Liver (tissue), 8 donors: ENCODE measurements at regions not wholly inside any gene's neighbourhood (a gene's known extent, or its start where the extent isn't known, plus 50 kb on each side); places are given as distances from the start of the nearest gene placed in this dataset.

Experiments
- DNase-seq: peaks from one replicate; pipeline ENCODE4 v3.0.0-alpha.2; 2017; ENCODE audit warnings: low spot score
- H3K27ac ChIP-seq, 2 donors: one replicate each; pipeline ENCODE4 v1.7.0; 2013; ENCODE audit warnings: inconsistent platforms in 2 of 2, low read length in 2 of 2, control low read depth in 1 of 2, low read depth in 1 of 2, mild to moderate bottlenecking in 1 of 2
- H3K27me3 ChIP-seq, 4 donors: one replicate each; pipeline versions ENCODE4 v1.6.1 to v1.7.0; 2013; ENCODE audit warnings: low read length in 3 of 4, inconsistent platforms in 1 of 4, mild to moderate bottlenecking in 1 of 4, moderate library complexity in 1 of 4; ENCODE audit not compliant: control insufficient read depth in 4 of 4, insufficient read depth in 4 of 4
- H3K36me3 ChIP-seq, 4 donors: one replicate each; pipeline versions ENCODE4 v1.6.1 to v1.7.0; 2013; ENCODE audit warnings: low read length in 3 of 4, mild to moderate bottlenecking in 3 of 4, low read depth in 1 of 4, moderate library complexity in 1 of 4; ENCODE audit not compliant: control insufficient read depth in 4 of 4, insufficient read depth in 3 of 4
- H3K4me1 ChIP-seq, 4 donors: one replicate each; pipeline versions ENCODE4 v1.6.1 to v1.7.0; 2013; ENCODE audit warnings: low read length in 3 of 4, mild to moderate bottlenecking in 3 of 4, moderate library complexity in 1 of 4; ENCODE audit not compliant: control insufficient read depth in 4 of 4, insufficient read depth in 4 of 4
- H3K4me3 ChIP-seq, 3 donors: one replicate each; pipeline versions ENCODE4 v1.6.1 to v1.7.0; 2013; ENCODE audit warnings: low read length in 3 of 3, control low read depth in 1 of 3, low read depth in 1 of 3, mild to moderate bottlenecking in 1 of 3
- H3K9ac ChIP-seq, 2 donors: one replicate each; pipeline ENCODE4 v1.7.0; 2013; ENCODE audit warnings: low read length in 2 of 2, mild to moderate bottlenecking in 2 of 2, moderate library complexity in 2 of 2, control low read depth in 1 of 2, low read depth in 1 of 2
- H3K9me3 ChIP-seq, 4 donors: one replicate each; pipeline versions ENCODE4 v1.6.1 to v1.7.0; 2013; ENCODE audit warnings: low read length in 3 of 4; ENCODE audit not compliant: control insufficient read depth in 4 of 4
- ATF3 ChIP-seq: IDR thresholded peaks from 2 replicates; pipeline ENCODE4 v1.6.1; 2016; ENCODE audit warnings: antibody characterized with exemption
- CTCF ChIP-seq: fragments of 150-350 bp; IDR thresholded peaks from 2 replicates; pipeline ENCODE4 v1.5.1; 2017; ENCODE audit warnings: improper control_type of control experiment, low read depth, low read length; ENCODE audit not compliant: missing input control
- EGR1 ChIP-seq, 2 donors: IDR thresholded peaks; 2 replicates each; pipeline ENCODE4 v1.6.1; 2016 to 2018; ENCODE audit warnings: antibody characterized with exemption in 2 of 2, low read depth in 2 of 2
- FOXA1 ChIP-seq: IDR thresholded peaks from 2 replicates; pipeline ENCODE4 v1.6.1; 2016; ENCODE audit warnings: antibody characterized with exemption
- FOXA2 ChIP-seq: IDR thresholded peaks from 2 replicates; pipeline ENCODE4 v1.6.1; 2016; ENCODE audit warnings: antibody characterized with exemption
- GABPA ChIP-seq, 2 donors: IDR thresholded peaks in 1 of 2; conservative IDR thresholded peaks in 1 of 2; 2 replicates each; pipeline ENCODE4 v1.6.1; 2016; ENCODE audit warnings: antibody characterized with exemption in 2 of 2, mild to moderate bottlenecking in 1 of 2, moderate library complexity in 1 of 2
- HNF4G ChIP-seq: IDR thresholded peaks from 2 replicates; pipeline ENCODE4 v1.6.1; 2016; ENCODE audit warnings: antibody characterized with exemption
- NR2F2 ChIP-seq: IDR thresholded peaks from 2 replicates; pipeline ENCODE4 v1.6.1; 2016; ENCODE audit warnings: antibody characterized with exemption
- RXRA ChIP-seq, 2 donors: IDR thresholded peaks; 2 replicates each; pipeline ENCODE4 v1.6.1; 2017 to 2018; ENCODE audit warnings: antibody characterized with exemption in 2 of 2, mild to moderate bottlenecking in 1 of 2
- TAF1 ChIP-seq: conservative IDR thresholded peaks from 2 replicates; pipeline ENCODE4 v1.6.1; 2016; ENCODE audit warnings: antibody characterized with exemption, mild to moderate bottlenecking
- YY1 ChIP-seq: IDR thresholded peaks from 2 replicates; pipeline ENCODE4 v1.6.1; 2016; ENCODE audit warnings: antibody characterized with exemption, mild to moderate bottlenecking
- ZBTB33 ChIP-seq: IDR thresholded peaks from 2 replicates; pipeline ENCODE4 v1.6.1; 2016; ENCODE audit warnings: antibody characterized with exemption
- WGBS: extraction: QIAGEN DNeasy Blood & Tissue Kit; methylation state at CpG from one replicate; pipeline ENCODE4 v1.1.7; 2013; 5-methylcytosine and 5-hydroxymethylcytosine counted together
- TF ChIP-seq, protein P1 (sequence below): IDR thresholded peaks from 2 replicates; pipeline ENCODE4 v1.6.1; 2016; ENCODE audit warnings: antibody characterized with exemption, mild to moderate bottlenecking
- TF ChIP-seq, protein P2 (sequence below): IDR thresholded peaks from 2 replicates; pipeline ENCODE4 v1.6.1; 2016; ENCODE audit warnings: antibody characterized with exemption
- donor health status: healthy.
- donor health status: healthy.
- donor health status: healthy.
- donor health status: healthy.
- donor health status: healthy.

- 89% methylated on average over 7 of the region's 7 CpGs for WGBS
- no peaks in the 10 kb centered on the region for H3K9me3 ChIP-seq
Measured at GRCh38 chr9:117951127-117951526, 246.9 kb downstream of the TLR4 start.

More at GRCh38 chr9:117951127-117951526, 246.9 kb downstream of the TLR4 start:
- TF ChIP-seq EGR1 (IDR thresholded peaks at IDR 0.05; ENCODE audit: low read depth in 2 of 2) (no peak), FOXA2 (no peak), HNF4G (no peak), NR2F2 (no peak), CTCF (no peak), TAF1 (no peak), RXRA (IDR thresholded peaks at IDR 0.05) (no peak), ATF3 (no peak), GABPA (IDR thresholded peaks at IDR 0.05 in 1 of 2, conservative IDR thresholded peaks at IDR 0.05 in 1 of 2) (no peak), ZBTB33 (no peak), YY1 (no peak), FOXA1 (no peak)
- TF ChIP-seq, protein P1, sequence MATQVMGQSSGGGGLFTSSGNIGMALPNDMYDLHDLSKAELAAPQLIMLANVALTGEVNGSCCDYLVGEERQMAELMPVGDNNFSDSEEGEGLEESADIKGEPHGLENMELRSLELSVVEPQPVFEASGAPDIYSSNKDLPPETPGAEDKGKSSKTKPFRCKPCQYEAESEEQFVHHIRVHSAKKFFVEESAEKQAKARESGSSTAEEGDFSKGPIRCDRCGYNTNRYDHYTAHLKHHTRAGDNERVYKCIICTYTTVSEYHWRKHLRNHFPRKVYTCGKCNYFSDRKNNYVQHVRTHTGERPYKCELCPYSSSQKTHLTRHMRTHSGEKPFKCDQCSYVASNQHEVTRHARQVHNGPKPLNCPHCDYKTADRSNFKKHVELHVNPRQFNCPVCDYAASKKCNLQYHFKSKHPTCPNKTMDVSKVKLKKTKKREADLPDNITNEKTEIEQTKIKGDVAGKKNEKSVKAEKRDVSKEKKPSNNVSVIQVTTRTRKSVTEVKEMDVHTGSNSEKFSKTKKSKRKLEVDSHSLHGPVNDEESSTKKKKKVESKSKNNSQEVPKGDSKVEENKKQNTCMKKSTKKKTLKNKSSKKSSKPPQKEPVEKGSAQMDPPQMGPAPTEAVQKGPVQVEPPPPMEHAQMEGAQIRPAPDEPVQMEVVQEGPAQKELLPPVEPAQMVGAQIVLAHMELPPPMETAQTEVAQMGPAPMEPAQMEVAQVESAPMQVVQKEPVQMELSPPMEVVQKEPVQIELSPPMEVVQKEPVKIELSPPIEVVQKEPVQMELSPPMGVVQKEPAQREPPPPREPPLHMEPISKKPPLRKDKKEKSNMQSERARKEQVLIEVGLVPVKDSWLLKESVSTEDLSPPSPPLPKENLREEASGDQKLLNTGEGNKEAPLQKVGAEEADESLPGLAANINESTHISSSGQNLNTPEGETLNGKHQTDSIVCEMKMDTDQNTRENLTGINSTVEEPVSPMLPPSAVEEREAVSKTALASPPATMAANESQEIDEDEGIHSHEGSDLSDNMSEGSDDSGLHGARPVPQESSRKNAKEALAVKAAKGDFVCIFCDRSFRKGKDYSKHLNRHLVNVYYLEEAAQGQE: no peak
- TF ChIP-seq, protein P2, sequence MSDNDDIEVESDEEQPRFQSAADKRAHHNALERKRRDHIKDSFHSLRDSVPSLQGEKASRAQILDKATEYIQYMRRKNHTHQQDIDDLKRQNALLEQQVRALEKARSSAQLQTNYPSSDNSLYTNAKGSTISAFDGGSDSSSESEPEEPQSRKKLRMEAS: no peak
- Histone ChIP-seq H3K36me3 (no peaks in the 10 kb centered on the region), H3K27me3 (no peaks in the 10 kb centered on the region), H3K4me1 (no peaks in the 10 kb centered on the region), H3K4me3 (no peak overlapping the region), H3K27ac (no peak overlapping the region), H3K9ac (no peak overlapping the region)
- no peak for DNase-seq
